ENCODE measurements at regions not wholly inside any gene's neighbourhood (a gene's known extent, or its start where the extent isn't known, plus 50 kb on each side); places are given as distances from the start of the nearest gene placed in this dataset.

DNA sequence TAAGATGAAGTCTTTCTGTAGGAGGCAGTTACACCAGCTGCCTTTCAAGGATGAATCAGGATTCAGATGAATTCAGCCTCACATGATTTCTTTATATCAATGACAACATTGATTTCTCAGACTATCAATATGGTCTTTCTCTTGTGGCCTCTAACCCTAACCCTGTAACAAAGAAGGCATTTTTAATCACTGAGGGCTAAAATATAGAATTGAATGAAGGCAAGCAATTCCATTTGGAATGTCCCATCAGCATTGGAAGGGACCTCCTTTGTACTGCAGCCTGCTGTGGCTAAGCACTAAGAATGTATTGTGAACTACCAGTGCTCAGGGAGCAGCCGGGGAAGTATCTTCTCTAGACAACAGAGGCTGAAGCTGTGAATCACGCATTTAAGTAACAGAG, 90.6 kb upstream of the FRMD6 start:
- POLR2A ChIA-PET = no interaction called here
- CTCF ChIA-PET = interaction anchor here (0.8 to 1.6 kb wide), 3 partner anchors 22 to 92 kb away, joined by 3 to 6 read pairs (median 4); no protein-coding TSS in a partner anchor
- Histone ChIP-seq H3K27me3 (ENCODE audit: control insufficient read depth, insufficient read depth, low read length) (no peaks in the 10 kb centered on the region), H3K36me3 (ENCODE audit: control insufficient read depth, insufficient read depth, low read length) (no peaks in the 10 kb centered on the region), H3K4me3 (ENCODE audit: low read depth, low read length) (no peak overlapping the region)
- no peak for TF ChIP-seq CTCF (IDR thresholded peaks at IDR 0.05; ENCODE audit: insufficient read depth, low read depth, low read length)
- DNase-seq (ENCODE audit: low read depth) = no peak

GRCh38 chr14:51562816-51563215, 88.9 kb upstream of the FRMD6 start:
- Histone ChIP-seq H3K27me3 (ENCODE audit: control insufficient read depth, insufficient read depth, low read length) (no peaks in the 10 kb centered on the region), H3K4me3 (ENCODE audit: low read depth, low read length) (no peak overlapping the region), H3K36me3 (ENCODE audit: control insufficient read depth, insufficient read depth, low read length) (no peaks in the 10 kb centered on the region)
- ChIA-PET POLR2A (interaction anchor here (0.9 kb wide), 1 partner anchor 90 kb away, joined by 5 read pairs; no protein-coding TSS in a partner anchor), CTCF (interaction anchor here (1.0 to 1.6 kb wide), 2 partner anchors 9 to 10 kb away, joined by 3 to 5 read pairs; no protein-coding TSS in a partner anchor)
- DNase-seq (ENCODE audit: low read depth) = no peak
- no peak for TF ChIP-seq CTCF (IDR thresholded peaks at IDR 0.05; ENCODE audit: insufficient read depth, low read depth, low read length)

GRCh38 chr14:51563560-51563959, 88.2 kb upstream of the FRMD6 start:
- TF ChIP-seq CTCF (IDR thresholded peaks at IDR 0.05; ENCODE audit: insufficient read depth, low read depth, low read length) = no peak
- POLR2A ChIA-PET = no interaction called here
- CTCF ChIA-PET = interaction anchor here (1.6 kb wide), 1 partner anchor 10 kb away, joined by 5 read pairs; no protein-coding TSS in a partner anchor
- no peak for DNase-seq (ENCODE audit: low read depth)
- no peak overlapping the region for H3K4me3 ChIP-seq (ENCODE audit: low read depth, low read length)
- H3K36me3 ChIP-seq (ENCODE audit: control insufficient read depth, insufficient read depth, low read length) = no peaks in the 10 kb centered on the region
- no peaks in the 10 kb centered on the region for H3K27me3 ChIP-seq (ENCODE audit: control insufficient read depth, insufficient read depth, low read length)

- no peaks in the 10 kb centered on the region for H3K27me3 ChIP-seq (ENCODE audit: control insufficient read depth, insufficient read depth, low read length)
- no peak overlapping the region for H3K4me3 ChIP-seq (ENCODE audit: low read depth, low read length)
- no peak for DNase-seq (ENCODE audit: low read depth)
- no peak for TF ChIP-seq CTCF (IDR thresholded peaks at IDR 0.05; ENCODE audit: insufficient read depth, low read depth, low read length)
- H3K36me3 ChIP-seq (ENCODE audit: control insufficient read depth, insufficient read depth, low read length) = no peaks in the 10 kb centered on the region
- ChIA-PET CTCF (interaction anchor here (1.6 kb wide), 1 partner anchor 11 kb away, joined by 5 read pairs; no protein-coding TSS in a partner anchor), POLR2A (interaction anchor here (0.6 kb wide), 1 partner anchor 11 kb away, joined by 5 read pairs; no protein-coding TSS in a partner anchor)
These were observed 87.2 kb upstream of the FRMD6 start for GRCh38 chr14:51564460-51564859.

DNA sequence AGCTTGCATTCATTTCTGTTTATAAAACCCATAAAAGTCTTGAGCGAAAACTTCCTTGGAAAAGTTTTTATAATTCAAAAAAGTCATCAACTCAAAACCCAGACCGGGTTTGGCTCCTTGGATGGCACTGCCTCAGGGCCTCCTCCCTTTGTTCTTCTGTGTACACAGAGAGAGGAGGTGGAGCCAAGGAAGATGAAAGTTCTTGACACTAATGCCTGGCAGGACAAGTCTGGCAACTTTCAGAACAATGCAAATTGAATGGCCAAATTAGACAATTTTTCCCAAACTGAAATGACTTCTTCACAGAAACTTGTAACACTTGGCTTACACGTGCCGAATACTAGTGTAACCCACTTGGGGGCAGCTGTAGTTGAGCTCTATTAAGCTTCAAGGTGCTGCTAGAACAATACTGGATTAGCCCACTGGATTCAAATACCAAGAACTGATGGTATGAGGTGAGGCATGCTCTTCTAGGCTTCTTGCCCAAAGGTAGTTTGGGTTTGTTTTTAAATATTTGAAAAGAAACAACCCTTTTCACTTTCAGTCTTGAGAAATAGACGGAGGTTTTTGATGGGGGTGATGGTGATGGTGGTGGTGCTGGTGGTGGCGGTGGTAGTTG, 86.6 kb upstream of the FRMD6 start:
- Histone ChIP-seq H3K36me3 (ENCODE audit: control insufficient read depth, insufficient read depth, low read length) (no peaks in the 10 kb centered on the region), H3K4me3 (ENCODE audit: low read depth, low read length) (no peak overlapping the region), H3K27me3 (ENCODE audit: control insufficient read depth, insufficient read depth, low read length) (no peaks in the 10 kb centered on the region)
- POLR2A ChIA-PET = interaction anchor here (0.6 kb wide), 1 partner anchor 10 kb away, joined by 5 read pairs; no protein-coding TSS in a partner anchor
- CTCF ChIA-PET = interaction anchor here (1.3 kb wide), 1 partner anchor 19 kb away, joined by 3 read pairs; no protein-coding TSS in a partner anchor
- no peak for DNase-seq (ENCODE audit: low read depth)
- TF ChIP-seq CTCF (IDR thresholded peaks at IDR 0.05; ENCODE audit: insufficient read depth, low read depth, low read length) = no peak

All from BJ (cell line).